ENCODE measurements at regions not wholly inside any gene's neighbourhood (a gene's known extent, or its start where the extent isn't known, plus 50 kb on each side); places are given as distances from the start of the nearest gene placed in this dataset.

DNA sequence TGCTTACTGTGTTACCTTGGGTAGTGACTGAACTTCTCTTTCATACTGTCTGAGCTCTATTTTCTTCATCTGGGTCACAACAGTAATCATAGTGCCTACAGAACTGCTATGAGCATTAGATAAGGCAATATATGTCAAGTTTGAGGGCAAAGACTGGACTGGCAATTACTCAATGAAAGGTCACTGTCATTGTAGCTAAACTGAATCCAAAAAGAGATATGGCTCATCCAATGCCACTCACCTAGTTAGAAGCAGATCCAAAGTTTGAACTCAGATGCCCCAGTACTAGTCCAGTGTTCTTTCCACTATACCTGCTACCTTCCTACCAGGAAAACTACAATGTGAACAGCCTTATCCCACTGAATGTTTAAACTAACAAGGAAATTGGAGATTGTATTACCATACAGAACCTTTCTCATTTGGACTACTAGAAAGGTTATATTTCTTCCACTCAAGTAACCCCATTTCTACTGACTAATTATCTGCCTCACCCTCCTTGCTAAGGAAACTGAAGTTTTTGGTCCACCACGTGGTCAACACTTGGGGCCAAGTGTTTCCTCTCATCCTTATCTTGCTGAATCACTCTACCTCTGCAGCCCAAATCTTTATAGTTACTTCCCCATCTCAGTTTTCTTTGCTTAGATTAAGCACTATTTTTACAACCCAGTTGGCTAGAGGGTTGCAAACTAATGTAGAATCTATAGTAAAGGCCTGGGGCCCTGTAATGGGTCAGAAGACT, 202.3 kb upstream of the LPP start:
- no peak for DNase-seq (ENCODE audit: low read depth in 2 of 2)

DNA sequence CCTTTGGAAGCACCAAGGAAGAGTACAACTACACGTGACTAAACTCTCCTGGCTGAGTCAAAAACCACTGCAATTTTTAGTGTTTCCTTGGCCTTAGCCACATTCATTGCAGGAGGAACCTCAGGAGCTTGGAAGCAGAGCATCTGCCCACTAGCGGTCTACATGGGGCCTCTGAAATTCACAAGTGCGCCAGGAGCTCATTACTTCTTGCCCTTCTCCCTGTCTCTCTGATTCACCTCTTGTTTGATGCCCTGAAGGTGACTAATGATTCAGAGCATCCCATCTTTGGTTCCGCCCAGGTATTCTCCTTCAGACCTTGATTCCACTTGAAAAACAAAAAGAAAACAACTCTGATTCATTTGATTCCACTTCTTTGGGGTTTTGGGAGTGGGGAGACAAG, 201.1 kb upstream of the LPP start:
- no peak for DNase-seq (ENCODE audit: low read depth in 2 of 2)

DNA sequence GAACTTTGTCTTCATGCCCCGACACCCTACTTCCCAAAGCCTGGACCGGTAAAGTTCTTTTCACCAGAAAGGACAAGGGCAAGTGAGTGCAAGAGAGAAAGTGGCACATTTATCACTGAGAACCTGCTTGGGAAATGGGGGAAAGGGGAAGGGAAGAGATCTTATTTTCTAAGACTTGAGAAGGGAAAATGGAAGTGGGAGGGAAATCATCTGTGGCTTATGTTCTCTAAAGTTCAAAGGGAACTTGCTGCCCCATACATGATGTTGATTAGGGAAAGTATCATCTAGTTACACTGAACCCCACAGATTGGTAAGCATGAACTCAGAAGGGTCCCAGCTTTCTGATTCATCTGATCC, 199.5 kb upstream of the LPP start:
- DNase-seq (ENCODE audit: low read depth in 2 of 2) = no peak

DNA sequence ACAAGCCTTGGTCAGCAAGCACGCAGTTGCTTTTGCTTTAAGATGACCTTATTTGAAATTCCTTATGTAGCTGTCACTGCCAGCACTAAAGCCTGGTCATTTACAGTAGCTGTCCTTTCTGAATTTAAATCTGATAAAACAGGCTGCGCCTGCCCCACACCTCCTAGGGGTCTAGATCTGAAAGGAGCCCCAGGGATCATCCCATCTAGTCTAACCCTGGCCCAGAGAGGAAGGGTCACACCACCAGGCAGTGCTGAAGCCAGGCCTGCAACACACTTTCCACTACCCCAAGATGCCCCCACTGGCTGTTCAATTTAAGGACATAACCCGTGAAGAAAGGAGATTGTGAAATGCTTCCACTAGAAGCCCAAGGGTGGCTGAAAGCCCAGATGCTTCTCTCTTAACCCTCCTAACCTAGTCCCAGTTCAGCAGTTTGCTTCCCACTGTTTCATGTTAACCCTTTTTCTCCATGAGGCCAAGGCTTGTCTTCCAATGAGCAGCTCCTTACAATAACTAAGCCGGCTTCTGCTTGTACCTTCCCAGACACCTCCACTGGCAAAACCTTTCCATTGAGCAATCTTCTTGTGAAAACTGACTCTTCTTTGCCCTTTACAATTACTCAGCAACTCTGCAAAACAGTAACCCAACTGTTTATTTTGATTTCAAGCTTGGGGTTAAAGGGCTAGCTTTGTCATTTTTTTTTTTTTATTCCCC, 198.9 kb upstream of the LPP start:
- DNase-seq (ENCODE audit: low read depth in 2 of 2) = no peak

DNA sequence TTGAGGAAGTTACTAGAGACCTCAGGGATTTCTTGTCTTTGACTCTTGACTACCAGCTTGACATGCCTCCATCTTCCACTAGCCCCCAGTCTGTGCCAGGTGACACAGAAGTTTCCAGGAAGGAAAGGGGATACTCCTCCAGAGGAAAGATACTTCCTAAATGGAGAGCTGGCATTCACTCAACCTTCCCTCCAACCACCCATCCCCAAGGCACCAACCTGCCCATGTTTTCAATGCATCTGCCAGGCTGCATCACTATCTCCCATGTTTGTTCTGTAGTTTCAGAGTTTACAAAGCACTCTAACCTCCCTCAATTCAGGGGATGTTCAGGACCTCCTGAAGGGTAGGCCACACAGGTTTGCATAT, 198.4 kb upstream of the LPP start:
- no peak for DNase-seq (ENCODE audit: low read depth in 2 of 2)

DNA sequence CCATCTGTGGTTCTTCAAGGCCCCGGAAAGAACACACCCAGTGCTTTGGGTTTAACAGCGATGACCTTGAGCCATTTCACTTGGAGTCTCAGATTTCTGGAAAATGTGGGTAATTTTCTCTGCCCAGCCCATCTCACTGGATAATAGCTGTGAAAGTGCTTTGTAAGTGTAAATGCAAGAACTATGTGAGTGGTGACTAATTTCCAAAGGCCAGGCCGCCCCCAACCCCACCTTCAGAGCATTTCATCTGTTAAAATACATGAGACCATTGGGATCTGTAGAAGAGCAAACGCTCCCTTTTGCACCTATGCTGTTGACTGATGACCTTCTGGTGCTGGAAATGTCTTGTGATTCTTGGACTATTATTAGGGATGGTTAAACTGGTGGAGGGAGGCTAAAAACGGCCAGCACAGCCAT, 196.8 kb upstream of the LPP start:
- DNase-seq (ENCODE audit: low read depth in 2 of 2) = no peak

DNA sequence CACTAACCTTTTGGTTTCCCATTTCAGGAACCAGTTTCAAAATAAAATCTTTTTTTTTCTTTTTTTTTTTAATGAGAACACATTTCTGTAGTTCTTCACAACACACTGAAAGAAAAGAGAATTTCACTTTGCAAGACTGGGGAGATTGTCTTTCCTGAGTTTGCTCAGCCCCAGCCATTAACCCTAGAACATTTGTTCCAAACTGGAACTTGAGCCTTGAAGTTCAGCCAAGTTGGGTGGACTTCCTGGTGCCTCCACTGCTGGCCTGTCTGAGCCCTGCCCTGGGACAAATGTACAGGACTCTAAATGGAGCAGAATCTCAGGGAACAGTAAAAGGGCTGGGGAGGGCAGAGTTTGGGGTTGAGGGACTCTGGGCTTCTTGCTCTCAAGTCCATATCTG, 196.4 kb upstream of the LPP start:
- DNase-seq (ENCODE audit: low read depth in 2 of 2) = no peak

DNA sequence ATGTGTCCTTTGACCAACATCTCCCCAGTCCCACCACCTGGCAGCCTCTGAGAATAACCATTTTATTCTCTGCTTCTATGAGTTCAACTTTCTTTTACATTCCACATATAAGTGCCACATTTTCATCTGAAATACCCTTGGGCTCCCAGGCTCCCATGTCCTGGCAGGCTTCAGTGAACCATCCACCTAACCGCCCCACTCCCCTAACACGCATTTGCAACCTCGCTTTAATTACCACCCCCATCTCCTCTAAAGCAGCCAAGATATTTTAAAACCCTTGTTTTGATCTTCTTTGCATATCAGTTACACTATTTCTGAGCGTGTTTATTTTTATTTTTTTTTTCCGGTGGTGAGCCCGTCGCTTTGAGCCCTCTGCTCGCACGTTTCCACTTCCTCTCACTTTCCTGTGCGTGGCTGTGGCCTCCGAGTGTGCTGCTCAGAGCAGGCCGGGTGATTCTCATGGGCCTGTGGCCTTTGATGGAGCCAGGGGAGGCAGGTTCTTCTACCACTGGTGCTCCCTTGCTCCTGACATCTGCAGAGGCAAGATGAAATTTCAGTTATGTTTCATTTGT, 195.4 kb upstream of the LPP start:
- no peak for DNase-seq (ENCODE audit: low read depth in 2 of 2)

DNA sequence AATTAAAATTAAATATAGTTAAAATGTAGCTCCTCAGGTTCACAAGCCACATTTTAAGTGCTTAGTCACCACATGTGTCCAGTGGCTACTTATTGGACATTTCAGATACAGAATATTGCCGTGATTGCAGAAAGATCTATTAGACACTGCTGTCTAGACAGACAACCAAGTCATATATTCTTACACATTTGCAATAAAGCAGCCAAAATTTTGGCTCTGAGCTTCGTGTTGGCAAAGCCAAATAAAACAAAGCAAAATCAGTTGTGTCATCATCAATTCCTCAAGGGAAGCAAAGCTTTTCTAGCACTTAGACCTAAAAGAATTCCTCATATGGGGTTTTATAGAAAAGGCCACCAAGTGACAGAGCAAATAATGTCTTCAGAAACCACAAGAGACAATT, 193.1 kb upstream of the LPP start:
- DNase-seq (ENCODE audit: low read depth in 2 of 2) = no peak

DNA sequence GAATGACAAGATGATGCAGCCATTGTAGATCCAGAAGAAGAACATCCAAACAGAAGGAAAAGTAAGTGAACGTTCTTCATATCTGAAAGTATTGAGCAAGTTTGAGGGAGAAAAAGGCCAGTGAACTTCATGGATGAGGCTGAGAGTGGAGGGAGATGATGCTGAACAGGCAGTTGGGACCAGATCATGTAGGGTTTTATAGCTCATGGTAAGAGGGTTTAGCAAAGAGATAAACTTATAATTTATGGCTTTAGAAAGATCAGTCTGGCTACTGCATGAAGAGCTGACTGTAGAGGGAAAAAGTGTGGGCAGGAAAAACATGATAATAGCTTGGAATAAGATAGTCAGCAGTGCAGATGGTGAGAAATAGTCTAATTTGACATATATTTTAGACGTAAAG, 192.6 kb upstream of the LPP start:
- no peak for DNase-seq (ENCODE audit: low read depth in 2 of 2)

DNA sequence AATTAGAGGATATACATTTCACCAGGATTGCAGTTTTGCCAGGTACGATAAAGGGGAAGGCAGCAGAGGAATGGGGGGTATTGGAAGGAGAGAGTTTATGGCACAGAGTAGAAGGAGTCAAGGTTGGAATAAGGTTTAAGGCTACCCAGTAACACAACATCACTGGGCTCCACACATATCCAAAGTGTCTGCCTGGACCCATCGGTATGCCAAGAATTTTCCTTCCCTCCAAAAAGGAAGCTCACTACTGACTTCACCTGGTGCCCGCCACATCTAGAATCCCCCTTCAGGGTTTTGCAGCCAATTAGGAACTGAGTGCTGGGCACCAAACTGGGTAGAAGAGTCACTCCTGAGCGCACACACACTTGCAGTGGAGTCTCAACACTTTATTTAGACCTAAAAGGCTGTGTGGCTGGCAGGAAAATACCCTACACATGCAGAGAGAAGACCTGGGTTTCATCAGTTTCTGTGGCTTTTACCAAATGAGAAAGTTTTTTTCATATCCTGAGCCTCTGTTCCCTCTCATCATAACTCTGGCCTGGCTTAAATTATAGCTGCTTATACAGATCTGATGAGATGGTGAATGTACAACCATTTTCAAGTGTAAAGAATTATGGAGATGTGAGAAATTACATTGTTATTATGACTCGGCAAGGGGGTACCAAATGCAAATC, 190.8 kb upstream of the LPP start:
- DNase-seq (ENCODE audit: low read depth in 2 of 2) = no peak

DNA sequence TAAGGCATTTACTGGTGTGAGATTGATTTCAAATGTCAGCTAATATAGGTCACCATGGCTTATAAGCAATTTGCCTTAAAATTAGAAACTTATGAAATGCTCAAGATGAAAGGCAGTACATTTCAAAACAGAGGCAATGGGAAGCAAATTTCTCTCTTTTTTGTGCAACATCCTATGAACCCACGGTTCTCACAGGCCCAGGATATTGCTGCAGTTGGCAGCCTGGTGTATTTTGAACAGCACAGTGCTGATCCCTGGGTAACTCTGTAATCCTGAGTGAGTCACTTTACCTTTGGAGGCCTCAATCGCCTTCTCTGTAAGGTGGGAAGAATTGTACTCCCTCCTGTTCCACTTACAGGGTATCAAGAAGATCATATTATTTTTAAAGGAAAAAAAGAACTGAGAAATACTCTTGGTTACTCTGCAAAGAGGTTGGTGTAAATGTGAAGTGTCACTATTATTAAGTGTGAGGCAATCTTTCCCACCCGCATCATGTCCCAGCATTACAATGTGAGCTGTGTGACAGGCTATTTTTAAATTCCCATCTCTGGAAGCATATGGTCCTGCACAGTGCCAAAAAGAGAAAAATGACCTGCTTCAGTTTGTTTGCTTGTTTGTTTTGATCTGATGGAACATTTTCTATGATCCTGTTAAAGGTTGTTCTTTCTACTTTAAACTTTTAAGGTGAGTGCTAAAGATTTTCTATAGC, 190.1 kb upstream of the LPP start:
- DNase-seq (ENCODE audit: low read depth in 2 of 2) = no peak

DNA sequence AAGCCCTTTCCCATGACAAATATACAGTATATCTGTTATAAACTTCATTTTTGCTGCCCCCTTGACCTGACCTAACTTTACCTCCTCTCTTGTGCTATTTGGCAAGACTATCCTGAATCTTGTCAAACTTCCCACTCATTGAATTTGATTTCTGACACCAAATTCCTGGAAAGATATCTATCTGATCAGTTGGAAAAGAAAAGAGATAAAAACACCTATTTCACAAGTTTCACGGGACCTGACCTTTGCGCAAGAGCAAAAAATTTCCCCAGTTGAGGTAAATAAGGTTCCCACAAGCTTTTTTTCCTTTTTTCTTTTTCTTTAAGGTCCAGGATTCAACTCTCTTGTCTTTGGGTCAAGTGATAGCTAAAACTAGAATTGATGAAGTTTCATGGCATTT, 189.2 kb upstream of the LPP start:
- no peak for DNase-seq (ENCODE audit: low read depth in 2 of 2)

DNA sequence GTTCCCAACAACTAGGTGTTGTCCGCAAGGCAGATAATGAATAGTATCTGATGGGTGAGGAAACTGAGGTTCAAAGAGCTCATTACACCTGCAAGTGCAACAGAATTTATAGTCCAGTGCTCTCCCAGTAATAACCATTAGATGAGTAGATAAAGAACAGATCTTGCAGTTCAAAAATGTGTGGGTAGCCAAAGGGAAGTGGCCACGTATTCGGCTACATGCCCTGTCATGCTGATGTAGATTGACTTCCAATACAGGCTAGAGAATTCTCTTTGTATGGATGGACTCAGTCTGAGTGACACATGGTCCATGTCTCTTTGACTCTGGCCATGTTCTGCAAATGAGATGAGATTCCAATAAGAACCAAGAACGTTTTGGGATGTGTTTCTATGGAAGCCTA, 187.9 kb upstream of the LPP start:
- DNase-seq (ENCODE audit: low read depth in 2 of 2) = no peak

DNA sequence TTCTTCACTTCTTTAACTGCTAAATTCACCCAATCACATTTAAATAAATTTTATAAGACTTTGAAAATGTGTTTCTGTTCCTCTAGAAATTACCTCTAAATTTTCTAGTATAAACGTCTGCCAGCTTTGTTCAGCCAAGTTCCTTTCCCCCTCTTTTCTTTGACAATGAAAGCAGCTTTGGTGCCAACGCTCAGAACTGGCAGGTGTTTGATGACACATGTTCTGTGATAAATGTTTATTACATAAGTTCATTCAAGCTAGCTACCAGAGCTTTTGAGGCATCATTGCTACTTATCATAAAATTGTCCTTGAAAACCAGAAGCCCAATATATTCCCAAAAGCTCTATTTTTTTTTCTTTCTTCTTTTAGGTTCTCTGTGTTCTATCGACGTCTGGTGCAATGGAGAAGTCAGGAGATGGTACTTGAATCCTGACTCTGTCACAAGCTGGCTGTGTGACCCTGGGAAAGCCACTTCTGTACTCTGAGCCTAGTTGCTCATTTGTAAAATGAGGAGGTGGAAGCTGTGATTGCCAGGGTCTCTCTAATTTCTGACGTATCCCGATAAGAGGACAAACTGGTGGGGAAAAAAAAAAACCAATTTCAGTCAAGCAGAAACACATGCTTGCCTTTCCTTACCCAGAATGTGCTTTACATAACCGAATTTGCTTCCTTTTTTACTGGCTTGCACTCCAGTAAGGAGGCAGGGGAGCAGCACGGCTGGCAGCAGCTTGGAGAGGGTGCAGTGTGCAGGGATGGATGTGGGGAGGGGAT, 187.1 kb upstream of the LPP start:
- no peak for DNase-seq (ENCODE audit: low read depth in 2 of 2)

DNA sequence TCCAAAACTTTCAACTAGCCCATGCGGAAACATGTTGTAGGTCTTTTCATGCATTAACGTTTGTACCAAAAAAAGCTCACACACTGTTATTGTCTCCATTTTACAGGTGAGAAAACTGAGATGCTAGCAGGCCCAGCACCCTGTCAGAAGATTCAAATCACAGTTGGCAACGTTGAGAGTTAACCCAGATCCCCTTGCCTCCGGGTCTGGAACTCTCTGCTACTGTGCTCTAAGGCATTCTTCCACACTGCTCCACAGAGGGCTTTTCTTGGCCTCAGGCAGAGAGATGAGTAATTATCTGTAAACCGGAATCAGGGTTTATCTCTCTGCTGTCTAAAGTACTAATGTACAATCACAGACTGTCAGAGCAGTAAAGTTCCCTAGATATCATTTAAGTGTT, 186.0 kb upstream of the LPP start:
- DNase-seq (ENCODE audit: low read depth in 2 of 2) = no peak

DNA sequence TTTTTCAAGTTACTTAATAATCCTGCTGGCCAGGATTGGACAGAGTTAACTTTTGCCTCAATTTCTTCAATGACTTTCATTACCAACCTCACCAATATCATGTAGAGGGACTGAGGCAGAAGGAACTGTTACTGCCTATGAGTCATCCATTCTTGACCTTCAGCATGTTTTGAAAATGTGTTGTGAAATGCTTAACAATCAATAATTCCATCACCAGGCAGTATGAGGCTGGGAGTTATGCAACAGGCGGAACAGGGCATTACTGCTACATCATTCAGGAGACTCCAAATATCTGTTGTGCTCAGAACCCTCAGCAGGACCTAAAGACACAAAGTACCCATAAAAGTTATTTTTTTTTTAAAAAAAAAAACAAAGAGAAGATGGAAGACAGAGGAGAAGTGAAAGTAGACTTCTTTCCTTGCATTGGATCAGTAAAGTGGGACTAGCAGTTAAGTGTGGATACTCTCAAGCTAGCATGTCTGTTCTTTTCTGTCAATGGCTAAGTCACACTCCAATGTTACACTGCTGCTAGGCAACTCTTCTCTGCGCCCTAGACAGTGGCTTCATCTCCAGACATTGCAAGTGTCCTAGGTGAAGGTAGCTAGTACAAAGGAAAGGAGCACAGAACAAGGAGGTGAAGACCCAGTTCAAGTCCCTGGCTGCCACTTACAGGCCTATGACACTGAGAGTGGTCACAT, 184.9 kb upstream of the LPP start:
- no peak for DNase-seq (ENCODE audit: low read depth in 2 of 2)

DNA sequence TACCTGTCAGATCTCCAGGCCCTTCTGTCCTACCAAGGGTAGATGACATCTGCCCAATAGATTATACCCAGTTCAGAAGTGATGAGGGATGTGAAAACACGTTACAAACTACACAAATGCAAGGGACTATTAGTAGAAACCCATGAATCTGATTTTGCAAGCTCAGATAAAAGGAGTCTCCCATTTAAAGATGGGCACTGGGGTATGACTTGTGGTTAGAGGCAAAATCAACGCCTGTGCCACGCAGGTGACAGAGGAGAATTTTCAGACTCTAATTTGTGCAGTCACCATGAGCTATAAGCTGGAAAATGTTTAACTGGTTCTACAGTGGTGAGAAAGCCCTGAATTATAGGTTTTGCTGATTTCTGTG, 184.4 kb upstream of the LPP start:
- no peak for DNase-seq (ENCODE audit: low read depth in 2 of 2)

DNA sequence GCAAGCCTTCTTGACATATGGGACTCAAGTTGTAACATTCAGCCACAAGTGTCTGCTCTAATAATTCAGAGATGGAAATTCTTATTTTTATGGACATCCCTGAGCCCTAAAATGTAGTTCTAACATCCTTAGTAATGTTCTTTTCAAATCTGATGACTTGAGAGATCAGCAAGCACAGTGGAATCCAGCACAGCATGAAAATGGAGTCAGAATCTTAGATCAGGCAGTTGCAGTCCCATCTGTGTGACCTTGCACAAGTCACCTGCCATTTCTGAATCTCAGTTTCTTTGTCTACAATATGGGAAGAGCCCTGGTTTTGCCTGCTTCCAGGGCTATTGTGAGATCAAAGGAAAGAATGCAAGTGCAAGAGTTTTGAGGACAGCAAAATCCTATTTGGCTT, 183.9 kb upstream of the LPP start:
- DNase-seq (ENCODE audit: low read depth in 2 of 2) = no peak

DNA sequence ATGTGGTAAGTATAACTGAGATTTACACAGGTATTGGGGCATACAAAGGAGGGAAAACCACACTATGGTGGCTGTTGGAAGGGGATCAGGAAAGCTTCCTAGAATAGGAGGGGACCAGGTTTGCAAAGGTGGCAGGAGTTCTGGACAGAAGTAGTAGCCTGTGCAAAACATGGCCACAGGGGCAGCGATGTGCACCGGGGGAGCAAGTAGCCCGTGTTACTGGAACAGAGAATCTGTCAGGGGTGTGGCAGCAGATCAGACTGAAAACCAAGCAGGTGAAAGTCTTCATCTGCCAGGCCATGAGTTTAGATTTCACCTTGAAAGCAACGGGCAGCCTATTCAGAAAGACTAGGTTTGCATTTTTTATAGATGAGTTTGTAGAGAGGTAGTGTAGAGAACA, 182.3 kb upstream of the LPP start:
- no peak for DNase-seq (ENCODE audit: low read depth in 2 of 2)

DNA sequence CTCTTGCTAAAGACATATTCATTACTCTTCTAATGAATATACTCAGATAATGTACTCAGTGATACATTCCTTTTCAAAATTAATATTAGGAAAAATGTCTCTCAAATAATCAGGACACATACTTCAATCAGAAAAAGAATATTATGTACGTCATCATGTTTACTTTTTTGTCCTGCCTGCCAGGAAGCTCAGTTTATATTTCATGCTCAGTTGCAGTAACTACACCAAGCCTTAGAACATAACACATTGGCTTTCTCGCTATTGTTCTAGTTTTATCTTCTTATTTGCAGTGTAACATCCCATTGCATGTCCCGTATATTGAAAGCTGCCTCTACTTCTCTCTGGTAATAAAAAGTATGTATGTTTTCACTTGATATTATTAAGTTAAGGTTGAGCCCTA, 181.5 kb upstream of the LPP start:
- DNase-seq (ENCODE audit: low read depth in 2 of 2) = no peak
